Heart left ventricle (tissue), 16 donors: ENCODE measurements at regions not wholly inside any gene's neighbourhood (a gene's known extent, or its start where the extent isn't known, plus 50 kb on each side); places are given as distances from the start of the nearest gene placed in this dataset.

Experiments used
- ATAC-seq, 4 donors: fragments of 200-7000 bp; cut with Tn5 transposase; one replicate each; pipeline ENCODE4 v1.9.1; 2020 to 2022; ENCODE audit warnings: moderate library complexity in 4 of 4, mild to moderate bottlenecking in 3 of 4, moderate number of reproducible peaks in 1 of 4
- DNase-seq, 5 donors: peaks; one replicate each; pipeline ENCODE4 v3.0.0-alpha.2; 2020
- H3K27ac ChIP-seq, 12 donors: fragments of 200-600 bp; sonication (generic) in 4 of 12; one replicate each; pipeline versions ENCODE4 v1.5.0 to v1.8.0; 2016 to 2022; ENCODE audit warnings: mild to moderate bottlenecking in 2 of 12
- H3K27me3 ChIP-seq, 9 donors: fragments of 200-600 bp; sonication (generic) in 2 of 9; one replicate each; pipeline versions ENCODE4 v1.5.1 to v1.8.0; 2016 to 2022; ENCODE audit warnings: mild to moderate bottlenecking in 3 of 9
- H3K36me3 ChIP-seq, 9 donors: fragments of 200-600 bp; sonication (generic) in 2 of 9; one replicate each; pipeline versions ENCODE4 v1.5.0 to v1.8.0; 2018 to 2022; ENCODE audit warnings: mild to moderate bottlenecking in 2 of 9
- H3K4me1 ChIP-seq, 12 donors: fragments of 200-600 bp; sonication (generic) in 4 of 12; one replicate each; pipeline versions ENCODE4 v1.5.0 to v1.8.0; 2016 to 2022; ENCODE audit warnings: mild to moderate bottlenecking in 3 of 12
- H3K4me3 ChIP-seq, 12 donors: fragments of 200-600 bp; sonication (generic) in 4 of 12; one replicate each; pipeline versions ENCODE4 v1.5.0 to v1.8.0; 2017 to 2022; ENCODE audit warnings: mild to moderate bottlenecking in 9 of 12, moderate library complexity in 4 of 12
- H3K9me3 ChIP-seq, 12 donors: fragments of 200-600 bp; sonication (generic) in 4 of 12; one replicate each; pipeline versions ENCODE4 v1.5.0 to v1.8.0; 2016 to 2022; ENCODE audit warnings: mild to moderate bottlenecking in 1 of 12
- CTCF ChIP-seq, 12 donors: fragments of 200-600 bp; sonication (generic) in 4 of 12; IDR thresholded peaks; one replicate each; pipeline versions ENCODE4 v1.5.0 to v1.8.0; 2018 to 2022; ENCODE audit warnings: antibody characterized with exemption in 12 of 12, mild to moderate bottlenecking in 5 of 12
- POLR2A ChIP-seq, 2 donors: fragments of 450-650 bp; IDR thresholded peaks; one replicate each; pipeline ENCODE4 v1.6.1; 2017; ENCODE audit warnings: antibody characterized with exemption in 2 of 2, mild to moderate bottlenecking in 2 of 2, moderate library complexity in 2 of 2
- WGBS, 4 donors: extraction: QIAGEN DNeasy Blood & Tissue Kit in 2 of 4; methylation state at CpG; one replicate each; pipeline versions ENCODE4 v1.1.5 to v1.1.7; 2013 to 2018; 5-methylcytosine and 5-hydroxymethylcytosine counted together
- intact Hi-C, 10 donors: fragments of 100-400 bp; cut with DNase I; formaldehyde crosslinking; loops; one replicate each; pipeline versions ENCODE4 v1.11.1 to v1.14.2; 2022
- donor health status: ischemic (EF 13 %, LVEDD 7.1; RV severe dilation, severe dysfunction).
- donor health status: healthy with polysubstance abuse.
- donor health status: DM: no; HTN: yes; CAD: no.
- donor health status: DM: no; HTN: no; CAD: no.
- donor health status: ischemic (EF 25% LVEDD 6.9; RV normal size, moderate dysfunction).
- donor health status: ischemic (EF 25% LVEDD 5.7; RV mildly dilated, moderate dysfunction).
- donor health status: healthy.
- donor health status: DM: yes; HTN: yes; CAD: no.
- donor health status: ischemic (EF 35%, LVEDD 5.7; RV mildly dilated, moderate dysfunction).
- donor health status: nonischemic (EF 11% LVEDD 7.7; RV severe dilation, severe dysfunction).
- donor health status: DM: yes; HTN: yes; CAD: no.
- donor health status: PGD.
- donor health status: ischemic (EF 29% LVEDD 5.4; RV normal size, mild dysfunction).
- donor health status: nonischemic (EF 23%, LVEDD 6.1; RV moderate dilation, normal function).

- Histone ChIP-seq H3K9me3 (no peaks in the 10 kb centered on the region), H3K27ac (no peak overlapping the region), H3K4me3 (no peak overlapping the region), H3K4me1 (no peaks in the 10 kb centered on the region), H3K27me3 (peaks cover 0 to 14% (median 0%) of the 10 kb centered on the region in 9 donors), H3K36me3 (no peaks in the 10 kb centered on the region)
- no peak for ATAC-seq
- intact Hi-C loops: no loop called here
- no peak for DNase-seq
- TF ChIP-seq CTCF (IDR thresholded peaks at IDR 0.05) (no peak), POLR2A (IDR thresholded peaks at IDR 0.05) (no peak)
These were observed 96.8 kb downstream of the RPS29 start for GRCh38 chr14:49489341-49489740.

GRCh38 chr14:49487238-49487637 lies 98.9 kb downstream of the RPS29 start:
- Histone ChIP-seq H3K27me3 (peaks cover 0 to 10% (median 0%) of the 10 kb centered on the region in 9 donors), H3K4me3 (no peak overlapping the region), H3K36me3 (no peaks in the 10 kb centered on the region), H3K4me1 (no peaks in the 10 kb centered on the region), H3K9me3 (no peaks in the 10 kb centered on the region), H3K27ac (no peak overlapping the region)
- ATAC-seq: no peak
- DNase-seq: no peak
- TF ChIP-seq CTCF (IDR thresholded peaks at IDR 0.05) (no peak), POLR2A (IDR thresholded peaks at IDR 0.05) (no peak)
- intact Hi-C loops: no loop called here

- Histone ChIP-seq H3K36me3 (no peaks in the 10 kb centered on the region), H3K4me3 (no peak overlapping the region), H3K9me3 (peaks cover 0 to 10% (median 0%) of the 10 kb centered on the region in 12 donors), H3K4me1 (no peaks in the 10 kb centered on the region), H3K27me3 (peaks cover 0 to 7% (median 0%) of the 10 kb centered on the region in 9 donors), H3K27ac (no peak overlapping the region)
- DNase-seq: no peak
- no peak for ATAC-seq
- intact Hi-C loops: no loop called here
- WGBS, 4 donors: 57 to 71% (median 63%) methylated on average over 3 of the region's 3 CpGs
- TF ChIP-seq POLR2A (IDR thresholded peaks at IDR 0.05) (no peak), CTCF (IDR thresholded peaks at IDR 0.05) (no peak)
These were observed 100.9 kb downstream of the RPS29 start for GRCh38 chr14:49485290-49485689.

GRCh38 chr14:49484180-49484579 lies 102.0 kb downstream of the RPS29 start:
- intact Hi-C loops: no loop called here
- TF ChIP-seq POLR2A (IDR thresholded peaks at IDR 0.05): no peak
- no peak for TF ChIP-seq CTCF (IDR thresholded peaks at IDR 0.05)
- WGBS, 4 donors: 74 to 83% (median 79%) methylated on average over 2 of the region's 2 CpGs
- ATAC-seq (no peak), DNase-seq (no peak)
- peaks cover 0 to 10% (median 0%) of the 10 kb centered on the region in 12 donors for H3K9me3 ChIP-seq
- no peaks in the 10 kb centered on the region for H3K36me3 ChIP-seq
- H3K4me1 ChIP-seq: no peaks in the 10 kb centered on the region
- peaks cover 0 to 7% (median 0%) of the 10 kb centered on the region in 9 donors for H3K27me3 ChIP-seq
- H3K27ac ChIP-seq: no peak overlapping the region
- H3K4me3 ChIP-seq: no peak overlapping the region
